NCI-H510A (cell line): ENCODE measurements at regions not wholly inside any gene's neighbourhood (a gene's known extent, or its start where the extent isn't known, plus 50 kb on each side); places are given as distances from the start of the nearest gene placed in this dataset.

Experiments used
- DNase-seq: peaks from one replicate; lab custom pipeline; 2025; lab: John Stamatoyannopoulos, UW

- no peak for DNase-seq
These were observed 167.9 kb upstream of the CD180 start for GRCh38 chr5:67364381-67364970.

- no peak for DNase-seq
These were observed 167.4 kb upstream of the CD180 start for GRCh38 chr5:67363963-67364362.

GRCh38 chr5:67363180-67363709 lies 166.6 kb upstream of the CD180 start:
- no peak for DNase-seq

- DNase-seq: no peak
These were observed 165.5 kb upstream of the CD180 start for GRCh38 chr5:67361932-67362729.

- no peak for DNase-seq
These were observed 163.4 kb upstream of the CD180 start for GRCh38 chr5:67360047-67360446.

GRCh38 chr5:67358186-67358585 lies 161.6 kb upstream of the CD180 start:
- DNase-seq: no peak

- DNase-seq: no peak
These were observed 158.6 kb upstream of the CD180 start for GRCh38 chr5:67355120-67355713.

GRCh38 chr5:67353500-67354450 lies 157.2 kb upstream of the CD180 start:
- no peak for DNase-seq

GRCh38 chr5:67350618-67351201 lies 154.1 kb upstream of the CD180 start:
- no peak for DNase-seq

- peak; percentile 21 for DNase-seq
These were observed 153.6 kb upstream of the CD180 start for GRCh38 chr5:67350185-67350584.

- DNase-seq: no peak
These were observed 151.2 kb upstream of the CD180 start for GRCh38 chr5:67347821-67348220.

GRCh38 chr5:67346611-67347010 lies 150.0 kb upstream of the CD180 start:
- no peak for DNase-seq

- DNase-seq: no peak
These were observed 148.3 kb upstream of the CD180 start for GRCh38 chr5:67344870-67345269.

- no peak for DNase-seq
These were observed 147.2 kb upstream of the CD180 start for GRCh38 chr5:67343835-67344234.

GRCh38 chr5:67341478-67341877 lies 144.9 kb upstream of the CD180 start:
- DNase-seq: no peak

- no peak for DNase-seq
These were observed 142.7 kb upstream of the CD180 start for GRCh38 chr5:67339219-67339767.

GRCh38 chr5:67338421-67338820 lies 141.8 kb upstream of the CD180 start:
- DNase-seq: no peak

- no peak for DNase-seq
These were observed 141.2 kb upstream of the CD180 start for GRCh38 chr5:67337751-67338150.

GRCh38 chr5:67335426-67335825 lies 138.8 kb upstream of the CD180 start:
- no peak for DNase-seq

GRCh38 chr5:67334373-67334772 lies 137.8 kb upstream of the CD180 start:
- DNase-seq: no peak

GRCh38 chr5:67333171-67333570 lies 136.6 kb upstream of the CD180 start:
- no peak for DNase-seq
